GM08714 (cell line): ENCODE measurements at regions not wholly inside any gene's neighbourhood (a gene's known extent, or its start where the extent isn't known, plus 50 kb on each side); places are given as distances from the start of the nearest gene placed in this dataset.

Source experiments
- H3K4me3 ChIP-seq: fragments of 200-500 bp; sonication (Bioruptor generic); 2 replicates; pipeline ENCODE4 v1.5.1; 2014; ENCODE audit warnings: mild to moderate bottlenecking, low read length, inconsistent platforms
- ZNF274 ChIP-seq: IDR thresholded peaks from 2 replicates; pipeline ENCODE4 v1.6.1; 2012; ENCODE audit warnings: mild to moderate bottlenecking, low read depth, low read length

- TF ChIP-seq ZNF274 = no peak
- no peak overlapping the region for H3K4me3 ChIP-seq
Observed at GRCh38 chr22:48606684-48607307, 1220.9 kb downstream of the BRD1 start.

DNA sequence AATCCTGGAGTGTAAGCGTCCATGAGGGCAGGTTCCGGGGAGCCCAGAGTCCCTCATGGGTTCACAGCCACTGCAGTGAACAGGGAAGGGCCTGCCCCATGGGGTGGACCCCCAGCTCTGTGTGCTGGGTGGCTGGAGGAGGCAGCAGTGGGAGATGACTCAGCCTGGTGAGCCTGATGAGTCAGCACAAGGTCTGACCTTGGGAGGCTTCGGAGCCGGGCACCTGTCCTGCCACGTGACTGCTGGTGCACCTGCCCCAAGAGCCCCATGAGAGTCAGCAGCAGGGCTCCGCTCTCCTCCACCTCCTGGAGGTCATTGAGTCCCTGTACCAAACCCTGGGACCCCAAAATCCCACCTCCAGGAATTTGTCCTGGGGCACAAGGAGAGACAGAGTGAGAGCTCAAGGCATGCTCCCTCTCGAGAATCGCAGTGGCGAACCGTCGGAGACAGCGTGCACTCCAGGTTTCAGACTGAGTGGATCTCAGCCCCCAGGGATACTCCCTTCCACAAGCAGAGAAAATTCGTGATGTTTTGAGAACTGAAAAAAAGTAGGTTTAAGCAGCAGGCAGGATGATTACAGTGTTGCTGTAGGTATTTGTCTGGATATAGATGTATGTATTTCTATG lies 1221.7 kb downstream of the BRD1 start:
- TF ChIP-seq ZNF274 = no peak
- no peak overlapping the region for H3K4me3 ChIP-seq

- no peak overlapping the region for H3K4me3 ChIP-seq
- TF ChIP-seq ZNF274 = no peak
Observed at GRCh38 chr22:48605125-48605524, 1222.5 kb downstream of the BRD1 start.

DNA sequence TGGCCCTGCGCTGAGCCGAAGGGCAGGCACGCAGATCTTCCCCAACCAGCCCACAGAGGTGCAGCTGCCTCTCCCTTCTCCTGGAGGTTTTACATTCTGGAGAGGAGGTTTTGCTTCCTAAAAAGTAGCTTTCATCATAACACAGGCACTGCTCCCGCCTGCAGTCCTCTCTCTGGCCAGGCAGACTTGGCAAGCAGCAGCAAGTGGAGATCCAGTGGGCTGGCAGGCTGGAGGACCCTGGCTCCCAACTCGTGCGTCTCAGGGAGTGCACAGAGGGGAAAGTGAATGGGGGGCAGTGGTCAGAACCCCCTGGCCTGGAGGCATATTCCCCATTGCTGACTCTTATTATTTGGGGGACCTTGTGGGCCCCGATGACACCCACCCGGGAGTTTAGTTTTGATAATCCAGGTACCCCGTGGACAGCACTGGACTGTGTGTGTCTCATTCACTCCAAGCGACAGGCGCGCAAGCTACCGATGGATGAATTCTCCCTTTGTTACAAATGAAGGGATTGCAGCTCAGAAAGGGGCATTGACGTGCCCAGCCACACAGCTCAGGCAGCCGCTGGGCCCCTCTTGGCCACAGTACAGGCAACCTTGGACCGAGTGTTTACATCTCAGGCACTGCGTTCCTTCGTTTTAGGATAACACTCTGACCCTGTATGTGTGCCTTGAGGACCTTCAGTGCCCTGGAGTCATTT lies 1223.9 kb downstream of the BRD1 start:
- H3K4me3 ChIP-seq = no peak overlapping the region
- no peak for TF ChIP-seq ZNF274

GRCh38 chr22:48602805-48603518 lies 1224.7 kb downstream of the BRD1 start:
- no peak for TF ChIP-seq ZNF274
- no peak overlapping the region for H3K4me3 ChIP-seq

GRCh38 chr22:48600681-48601080 lies 1227.0 kb downstream of the BRD1 start:
- no peak overlapping the region for H3K4me3 ChIP-seq
- no peak for TF ChIP-seq ZNF274

DNA sequence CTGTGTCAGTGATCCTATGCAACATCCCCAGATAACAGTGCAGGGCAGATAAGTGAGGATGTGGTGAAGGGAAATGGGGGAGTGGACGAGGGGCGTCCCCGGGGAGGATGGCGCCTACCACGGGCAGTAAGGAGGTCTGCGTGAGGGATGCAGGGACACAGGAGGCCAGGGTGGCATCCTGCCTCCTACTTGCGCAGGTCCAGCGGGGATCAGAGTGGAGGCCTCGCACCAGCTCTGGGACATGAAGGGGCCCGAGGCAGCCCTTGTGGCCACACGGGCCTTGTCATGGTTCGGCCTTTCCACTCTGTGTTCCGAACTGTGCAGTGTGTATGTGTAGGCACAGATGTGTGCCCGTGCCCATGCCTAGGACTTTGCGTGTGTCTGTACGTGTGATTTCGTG lies 1227.5 kb downstream of the BRD1 start:
- H3K4me3 ChIP-seq = no peak overlapping the region
- TF ChIP-seq ZNF274 = no peak

GRCh38 chr22:48599346-48599745 lies 1228.3 kb downstream of the BRD1 start:
- TF ChIP-seq ZNF274 = no peak
- H3K4me3 ChIP-seq = no peak overlapping the region

- H3K4me3 ChIP-seq = no peak overlapping the region
- no peak for TF ChIP-seq ZNF274
Observed at GRCh38 chr22:48596111-48596850, 1231.4 kb downstream of the BRD1 start.

- H3K4me3 ChIP-seq = no peak overlapping the region
- no peak for TF ChIP-seq ZNF274
Observed at GRCh38 chr22:48595511-48595905, 1232.2 kb downstream of the BRD1 start.

DNA sequence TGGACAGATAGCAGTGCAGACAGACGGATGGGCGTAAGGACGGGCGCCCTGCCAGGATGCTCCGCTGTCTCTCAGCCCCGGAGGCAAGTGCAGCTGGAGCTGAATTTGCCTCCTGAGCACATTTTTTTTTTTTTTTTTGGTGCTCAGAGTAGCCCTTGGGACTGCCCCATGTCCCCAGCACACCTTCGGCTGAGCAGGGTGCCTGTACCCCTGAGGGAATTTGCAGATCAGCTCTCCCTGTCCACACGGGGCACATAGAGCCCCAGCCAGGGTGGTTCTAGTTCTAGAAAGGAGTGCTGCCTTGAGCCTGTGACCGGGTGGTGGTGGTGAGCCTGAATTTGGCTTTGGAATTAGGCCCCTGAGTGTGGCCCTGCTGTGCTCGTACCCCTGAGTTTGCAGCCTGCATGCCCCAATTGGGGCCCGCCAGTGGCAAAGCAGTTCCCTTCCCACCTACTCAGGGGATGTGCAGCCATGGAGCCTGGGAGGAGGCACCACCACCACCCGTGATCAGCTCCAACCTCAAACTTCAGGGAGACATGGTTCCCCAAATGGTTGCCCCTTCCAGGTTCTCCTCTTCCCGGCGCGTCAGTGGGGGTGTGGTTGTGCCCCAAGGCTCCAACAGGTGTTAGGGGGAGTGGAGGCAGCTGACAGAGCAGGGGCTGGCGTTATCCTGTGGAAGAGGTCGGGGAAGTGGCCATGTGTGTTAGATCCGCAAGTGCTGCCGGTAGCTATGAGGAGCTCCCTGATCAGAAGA lies 1232.7 kb downstream of the BRD1 start:
- H3K4me3 ChIP-seq = no peak overlapping the region
- no peak for TF ChIP-seq ZNF274

DNA sequence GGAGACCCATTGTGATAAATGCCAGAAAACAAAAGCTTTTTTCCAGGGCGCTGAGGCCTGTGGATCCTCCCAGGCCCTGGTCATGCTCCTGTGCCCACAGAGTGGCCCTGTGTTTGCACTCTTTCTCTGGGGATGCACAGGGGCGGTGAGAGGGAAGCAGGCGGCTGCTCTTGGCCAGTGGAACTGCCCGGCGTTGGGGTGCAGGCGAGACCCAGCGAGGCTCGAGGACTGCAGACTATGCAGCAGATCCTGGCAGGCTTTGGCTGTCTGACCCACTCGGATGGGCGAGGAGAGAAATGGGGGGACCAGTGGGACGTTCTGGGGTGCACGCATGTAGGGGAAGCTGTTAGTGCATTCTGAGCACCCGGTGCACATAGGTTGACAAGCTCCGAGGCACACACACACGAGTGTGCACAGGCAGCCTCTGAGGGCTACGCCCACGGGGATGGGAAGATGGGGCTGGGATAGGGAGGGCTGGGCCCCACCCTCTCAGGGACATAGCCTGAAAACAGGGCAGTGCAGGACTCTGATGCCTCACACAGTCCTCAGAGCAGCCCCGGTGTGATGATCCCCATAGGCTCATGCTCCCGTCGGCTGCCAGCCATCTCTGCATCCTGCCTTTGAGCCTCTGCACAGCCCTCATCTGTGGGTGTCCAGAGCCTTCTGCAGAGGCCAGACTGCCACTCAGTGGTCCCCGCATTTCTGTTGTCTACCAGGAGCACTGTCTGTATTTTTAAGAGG lies 1233.5 kb downstream of the BRD1 start:
- no peak overlapping the region for H3K4me3 ChIP-seq
- TF ChIP-seq ZNF274 = no peak

- no peak for TF ChIP-seq ZNF274
- H3K4me3 ChIP-seq = no peak overlapping the region
Observed at GRCh38 chr22:48593551-48593950, 1234.1 kb downstream of the BRD1 start.

DNA sequence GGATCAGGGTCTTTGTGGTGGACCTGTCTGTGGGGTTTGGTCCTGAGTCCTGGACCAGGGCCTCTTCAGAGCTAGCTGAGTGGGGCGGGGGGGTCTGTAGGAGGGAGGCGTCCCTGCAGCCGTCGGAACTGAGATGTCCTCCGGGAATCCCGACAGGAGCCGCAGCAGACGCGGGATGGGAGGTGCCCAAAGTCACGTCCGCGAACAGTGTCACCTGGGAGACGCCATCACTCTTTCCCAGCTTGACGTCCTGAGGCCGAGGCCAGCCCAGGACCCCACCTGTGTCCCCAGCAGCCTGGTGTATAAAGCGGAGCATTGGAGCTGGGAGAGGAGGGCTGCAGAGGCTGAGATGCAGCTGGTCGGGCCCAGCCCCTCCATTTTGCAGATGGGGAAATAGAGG lies 1234.7 kb downstream of the BRD1 start:
- H3K4me3 ChIP-seq = no peak overlapping the region
- no peak for TF ChIP-seq ZNF274
